ENCODE measurements at regions not wholly inside any gene's neighbourhood (a gene's known extent, or its start where the extent isn't known, plus 50 kb on each side); places are given as distances from the start of the nearest gene placed in this dataset.
A peak's percentile ranks its signal among the peaks of the same experiment; 100 is the strongest.
"Not testable (repeated sequence)": the region's sequence is repeated elsewhere in the genome, so short reads cannot be mapped to it uniquely, and the experiment has no call there.

- DNase-seq, result no peak
Observed at GRCh38 chr4:23976423-23976822, 86.6 kb upstream of the PPARGC1A start.

GRCh38 chr4:23973308-23973855 is 83.5 kb upstream of the PPARGC1A start:
- peak; percentile 22 for DNase-seq

- no peak for DNase-seq
Observed at GRCh38 chr4:23972805-23973204, 83.0 kb upstream of the PPARGC1A start.

- DNase-seq, result no peak
Observed at GRCh38 chr4:23972187-23972586, 82.3 kb upstream of the PPARGC1A start.

- no peak for DNase-seq
Observed at GRCh38 chr4:23970201-23970850, 80.5 kb upstream of the PPARGC1A start.

GRCh38 chr4:23969635-23970145 is 79.8 kb upstream of the PPARGC1A start:
- no peak for DNase-seq

- no peak for DNase-seq
Observed at GRCh38 chr4:23967281-23967680, 77.4 kb upstream of the PPARGC1A start.

GRCh38 chr4:23966725-23967124 is 76.9 kb upstream of the PPARGC1A start:
- no peak for DNase-seq

GRCh38 chr4:23962462-23962861 is 72.6 kb upstream of the PPARGC1A start:
- no peak for DNase-seq

GRCh38 chr4:23961395-23961794 is 71.5 kb upstream of the PPARGC1A start:
- not testable (repeated sequence) for DNase-seq

GRCh38 chr4:23959396-23960148 is 69.7 kb upstream of the PPARGC1A start:
- DNase-seq, result no peak

- DNase-seq, result no peak
Observed at GRCh38 chr4:23958749-23959148, 68.9 kb upstream of the PPARGC1A start.

DNA sequence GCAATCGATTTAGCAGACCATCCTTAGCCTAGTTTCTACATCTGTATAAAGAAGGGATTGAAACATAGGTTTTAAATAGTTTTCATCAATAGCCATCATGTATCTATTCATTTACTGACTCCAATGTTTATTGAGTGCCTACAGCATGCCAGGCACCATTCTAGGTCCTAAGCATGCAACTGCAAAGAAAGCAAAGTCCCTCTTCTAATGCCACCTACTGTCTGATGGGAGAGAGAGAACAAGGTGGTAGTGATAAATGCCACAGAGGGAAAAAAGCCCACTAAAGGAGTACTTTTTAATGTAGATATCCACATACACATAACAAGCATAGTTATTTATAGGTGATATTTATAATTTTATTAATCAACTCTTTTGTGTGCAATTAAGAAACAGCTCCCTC is 67.6 kb upstream of the PPARGC1A start:
- DNase-seq, result no peak

DNA sequence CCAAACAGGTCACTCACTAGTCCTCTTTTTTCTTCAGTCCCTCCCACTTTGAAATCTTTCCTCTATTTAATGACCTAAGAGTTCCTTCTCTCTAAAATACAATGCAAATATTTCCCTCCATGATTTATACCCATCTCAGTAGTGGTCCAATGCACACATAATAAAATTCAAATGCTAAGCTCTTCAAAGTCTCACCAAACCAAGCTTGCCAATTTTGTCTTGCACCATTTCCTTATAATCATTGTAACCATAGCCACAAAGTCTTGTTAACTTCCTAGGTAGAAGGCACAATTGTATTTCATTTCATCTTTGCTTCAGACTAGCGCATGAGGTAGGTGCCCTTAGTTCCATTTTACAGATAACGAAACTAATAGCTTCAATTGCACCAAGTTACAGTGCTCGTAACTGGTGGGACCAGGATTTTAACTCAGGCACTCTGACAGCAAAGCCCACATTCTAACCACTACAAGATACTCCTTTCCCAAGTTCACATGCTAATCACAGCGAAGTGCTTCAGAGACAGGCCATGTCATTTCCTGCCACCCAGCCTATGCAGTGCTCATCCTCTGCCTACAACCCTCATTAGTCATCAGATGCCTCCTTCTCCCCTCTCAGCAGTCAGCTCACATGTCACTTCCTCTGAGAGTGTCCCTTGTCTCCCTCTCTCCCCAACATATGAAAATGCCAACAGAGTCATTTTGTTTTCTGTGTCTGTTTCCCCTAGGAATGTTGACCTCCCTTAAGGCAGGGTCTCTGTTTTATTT is 66.9 kb upstream of the PPARGC1A start:
- no peak for DNase-seq

DNA sequence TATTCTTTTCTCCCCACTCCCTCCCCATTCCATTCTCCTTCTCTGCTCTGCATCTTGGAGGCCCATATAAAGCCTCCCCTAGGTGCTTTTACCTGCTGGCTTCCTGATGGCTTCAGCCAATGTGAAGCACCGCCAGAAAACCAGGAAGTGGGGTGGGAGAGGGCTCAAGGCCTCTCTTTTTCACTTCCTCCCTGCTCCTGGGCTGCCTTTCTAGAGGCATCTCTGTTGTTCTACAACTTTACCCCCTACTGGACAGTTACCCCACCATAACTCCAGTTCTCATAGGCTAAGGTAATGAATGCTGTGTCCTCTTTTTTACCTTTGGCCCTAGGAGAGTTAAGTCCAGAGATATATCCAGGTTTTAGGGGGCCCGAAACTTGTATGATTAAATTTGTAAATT is 62.4 kb upstream of the PPARGC1A start:
- DNase-seq, result no peak

- no peak for DNase-seq
Observed at GRCh38 chr4:23947826-23948225, 58.0 kb upstream of the PPARGC1A start.

DNA sequence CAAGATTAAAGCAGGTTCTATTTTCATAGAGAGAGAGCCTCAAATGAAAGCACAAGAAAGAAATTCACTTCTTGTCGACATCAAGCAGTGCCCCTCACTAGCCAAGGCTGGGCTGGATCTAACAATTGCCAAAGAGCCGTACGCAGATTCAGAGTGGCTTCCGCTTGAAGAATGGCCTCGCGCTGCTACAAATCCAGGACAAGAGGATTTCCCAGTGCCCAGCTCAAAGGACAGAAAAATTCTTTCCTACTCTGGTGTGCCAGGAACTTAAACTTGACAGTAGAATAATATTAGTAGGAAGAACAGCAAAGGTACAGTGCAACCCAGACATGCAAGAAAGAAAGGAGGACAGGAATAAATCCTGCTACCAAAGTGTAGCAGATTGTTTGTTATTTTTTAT is 56.5 kb upstream of the PPARGC1A start:
- no peak for DNase-seq

- no peak for DNase-seq
Observed at GRCh38 chr4:23945451-23946017, 55.7 kb upstream of the PPARGC1A start.

DNA sequence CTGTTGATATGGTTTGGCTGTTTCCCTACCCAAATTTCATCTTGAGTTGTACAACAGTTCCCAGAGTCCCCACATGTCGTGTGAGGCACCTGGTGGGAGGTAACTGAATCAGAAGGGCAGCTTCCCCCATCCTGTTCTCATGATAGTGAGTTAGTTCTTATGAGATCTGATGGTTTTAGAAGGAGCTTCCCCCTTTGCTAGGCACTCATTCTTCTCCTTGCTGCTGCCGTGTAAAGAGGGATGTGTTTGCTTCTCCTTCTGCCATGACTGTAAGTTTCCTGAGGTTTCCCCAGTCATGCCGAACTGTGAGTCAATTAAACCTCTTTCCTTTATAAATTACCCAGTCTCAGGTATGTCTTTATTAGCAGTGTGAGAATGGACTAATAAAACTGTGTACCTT is 54.7 kb upstream of the PPARGC1A start:
- DNase-seq, result not testable (repeated sequence)

GRCh38 chr4:23943478-23943877 is 53.6 kb upstream of the PPARGC1A start:
- DNase-seq, result no peak

- no peak for DNase-seq
Observed at GRCh38 chr4:23942471-23942870, 52.6 kb upstream of the PPARGC1A start.

Data from NCI-H1694 (cell line).